Middle frontal gyrus (tissue), 1 donor: ENCODE measurements at regions not wholly inside any gene's neighbourhood (a gene's known extent, or its start where the extent isn't known, plus 50 kb on each side); places are given as distances from the start of the nearest gene placed in this dataset.
"Not testable (repeated sequence)": the region's sequence is repeated elsewhere in the genome, so short reads cannot be mapped to it uniquely, and the experiment has no call there.

Experiments
- DNase-seq: peaks from one replicate; pipeline ENCODE4 v3.0.0-alpha.2; 2015; ENCODE audit warnings: low spot score; ENCODE audit errors: extremely low spot score

GRCh38 chr3:191518861-191519260 is 57.9 kb downstream of the PYDC2 start:
- no peak for DNase-seq

DNA sequence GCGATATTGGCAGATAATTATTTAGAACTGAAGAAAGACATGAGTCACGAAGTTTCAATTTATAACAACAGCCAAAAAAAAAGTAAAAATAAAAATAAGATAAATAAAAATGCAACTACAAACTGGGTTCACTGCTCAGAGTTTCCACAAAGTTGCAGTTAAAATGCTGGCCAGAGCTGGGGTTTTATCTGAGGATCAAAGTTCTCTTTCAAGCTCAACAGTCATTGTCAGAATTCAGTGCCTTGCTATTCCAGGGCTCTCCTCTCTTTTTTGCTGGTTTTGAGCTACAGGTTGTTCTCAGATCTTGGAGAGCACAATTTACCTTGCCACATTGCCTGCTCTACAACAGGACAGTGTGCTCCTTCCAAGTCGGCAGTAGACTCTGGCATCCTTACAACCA is 60.1 kb downstream of the PYDC2 start:
- DNase-seq = no peak

- no peak for DNase-seq
These were observed 62.2 kb downstream of the PYDC2 start for GRCh38 chr3:191523148-191523547.

DNA sequence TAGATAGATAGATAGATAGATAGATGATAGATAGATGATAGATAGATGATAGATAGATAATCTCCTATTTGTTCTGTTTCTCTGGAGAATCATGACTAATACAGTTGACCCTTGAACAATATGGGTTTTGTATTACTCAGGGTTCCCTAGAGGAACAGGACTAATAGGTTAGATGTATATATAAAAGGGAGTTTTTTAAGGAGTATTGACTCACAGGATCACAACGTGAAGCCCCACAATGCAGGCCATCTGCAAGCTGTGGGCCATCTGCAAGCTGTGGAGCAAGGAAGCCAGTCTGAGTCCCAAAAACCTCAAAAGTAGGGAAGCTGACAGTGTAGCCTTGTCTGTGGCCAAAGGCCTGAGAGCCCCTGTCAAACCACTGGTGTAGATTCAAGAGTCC is 67.6 kb downstream of the PYDC2 start:
- DNase-seq = no peak

DNA sequence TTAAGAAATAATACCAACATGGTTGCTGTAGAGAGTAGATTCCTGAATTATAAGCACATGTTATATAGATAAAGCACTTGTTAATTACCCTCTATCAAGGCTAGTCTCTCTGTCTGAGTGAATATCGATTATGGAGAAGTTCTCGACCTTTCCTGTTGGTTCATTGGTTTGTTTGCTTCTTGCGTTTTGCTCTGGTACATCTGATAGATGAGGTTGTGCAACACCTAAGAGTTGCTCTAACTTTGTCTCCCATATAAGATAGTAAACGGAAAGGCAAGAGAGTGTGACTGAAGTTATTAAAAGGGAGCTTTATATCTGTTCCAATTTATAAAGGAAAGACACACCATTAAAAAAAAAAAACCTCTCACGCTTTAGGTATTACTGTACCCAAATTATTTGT is 69.0 kb downstream of the PYDC2 start:
- no peak for DNase-seq

GRCh38 chr3:191531434-191531972 is 70.5 kb downstream of the PYDC2 start:
- DNase-seq = no peak

DNA sequence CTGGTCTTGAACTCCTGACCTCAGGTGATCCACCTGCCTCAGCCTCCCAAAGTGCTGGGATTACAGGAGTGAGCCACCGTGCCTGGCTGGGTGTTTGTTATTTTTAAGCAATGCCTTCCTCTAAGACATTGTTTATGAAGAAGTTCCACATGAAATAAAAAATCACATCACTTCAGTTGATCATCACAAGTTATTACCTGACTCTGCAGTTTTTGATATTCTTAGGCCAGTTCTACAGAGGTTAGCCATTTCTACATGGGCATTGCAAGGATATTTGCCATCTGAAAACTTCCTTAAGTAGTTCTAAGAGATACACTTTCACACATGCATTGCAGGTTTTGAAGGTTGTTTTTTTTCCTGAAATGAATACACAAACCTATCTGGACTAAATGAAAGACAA is 82.1 kb downstream of the PYDC2 start:
- no peak for DNase-seq

- DNase-seq = no peak
These were observed 82.9 kb downstream of the PYDC2 start for GRCh38 chr3:191543897-191544296.

GRCh38 chr3:191549357-191549756 is 88.4 kb downstream of the PYDC2 start:
- no peak for DNase-seq

DNA sequence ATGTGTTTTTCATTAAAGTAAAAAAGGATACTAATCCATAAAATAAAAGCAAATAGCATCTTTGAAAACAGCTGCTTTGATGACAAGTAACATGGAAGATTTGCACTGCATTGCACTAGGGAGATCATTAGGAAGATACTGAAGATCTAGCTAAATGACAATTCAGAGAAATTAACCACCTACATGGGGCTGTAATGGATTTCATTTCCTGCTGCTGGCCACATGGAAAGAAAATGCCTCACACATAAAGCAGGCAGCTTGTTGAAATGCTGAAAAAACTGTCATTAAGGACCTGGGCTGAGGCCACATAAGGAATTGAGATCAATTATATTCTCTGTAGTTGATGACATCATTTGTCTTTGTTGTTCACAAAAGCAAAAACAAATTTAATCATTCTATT is 94.1 kb downstream of the PYDC2 start:
- DNase-seq = no peak

GRCh38 chr3:191557322-191557721 is 96.4 kb downstream of the PYDC2 start:
- no peak for DNase-seq

- DNase-seq = no peak
These were observed 102.8 kb downstream of the PYDC2 start for GRCh38 chr3:191563722-191564121.

DNA sequence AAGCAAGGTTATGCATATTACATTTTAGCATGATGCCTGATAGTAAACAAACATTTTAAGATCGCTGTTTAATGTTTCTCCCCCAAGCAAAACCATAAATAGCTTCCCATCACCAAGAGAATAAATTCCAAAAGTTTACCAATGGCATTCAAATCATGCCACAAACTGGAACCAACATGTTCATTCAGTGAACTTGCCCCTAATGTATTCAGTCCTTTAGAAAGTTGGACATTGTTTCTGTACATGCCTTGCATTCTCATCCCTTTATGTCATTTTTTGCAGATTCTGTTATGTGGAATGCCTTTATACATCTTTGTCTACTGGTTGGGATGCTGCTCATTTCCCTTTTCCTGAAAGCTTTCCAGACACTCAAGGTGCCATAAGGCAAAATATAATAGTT is 105.5 kb downstream of the PYDC2 start:
- DNase-seq = no peak

GRCh38 chr3:191568206-191568605 is 107.2 kb downstream of the PYDC2 start:
- DNase-seq = no peak

GRCh38 chr3:191592105-191592504 is 131.1 kb downstream of the PYDC2 start:
- DNase-seq = no peak

GRCh38 chr3:191593486-191593885 is 132.5 kb downstream of the PYDC2 start:
- no peak for DNase-seq

- DNase-seq = not testable (repeated sequence)
These were observed 154.5 kb downstream of the PYDC2 start for GRCh38 chr3:191615511-191615910.

- DNase-seq = no peak
These were observed 163.3 kb downstream of the PYDC2 start for GRCh38 chr3:191624299-191624698.

DNA sequence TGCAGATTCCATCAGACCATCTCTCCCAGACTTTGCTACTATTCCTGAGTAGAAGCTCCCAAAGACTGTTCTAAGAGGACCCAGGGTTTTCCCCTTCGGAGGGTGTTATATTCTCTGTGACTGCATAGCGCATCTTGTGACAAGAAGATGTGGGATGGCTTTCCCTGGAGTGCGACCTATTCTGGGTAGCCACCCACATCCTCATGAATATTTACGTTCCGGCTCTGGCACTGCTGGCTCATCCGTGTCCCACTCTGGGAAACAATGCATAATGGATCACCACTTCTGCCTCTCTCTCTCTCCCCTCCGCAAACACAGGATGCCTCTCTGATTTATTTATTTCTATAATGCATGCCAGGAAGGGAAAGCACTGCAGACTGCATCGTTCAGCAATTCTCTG is 166.1 kb downstream of the PYDC2 start:
- DNase-seq = peak; percentile 46

DNA sequence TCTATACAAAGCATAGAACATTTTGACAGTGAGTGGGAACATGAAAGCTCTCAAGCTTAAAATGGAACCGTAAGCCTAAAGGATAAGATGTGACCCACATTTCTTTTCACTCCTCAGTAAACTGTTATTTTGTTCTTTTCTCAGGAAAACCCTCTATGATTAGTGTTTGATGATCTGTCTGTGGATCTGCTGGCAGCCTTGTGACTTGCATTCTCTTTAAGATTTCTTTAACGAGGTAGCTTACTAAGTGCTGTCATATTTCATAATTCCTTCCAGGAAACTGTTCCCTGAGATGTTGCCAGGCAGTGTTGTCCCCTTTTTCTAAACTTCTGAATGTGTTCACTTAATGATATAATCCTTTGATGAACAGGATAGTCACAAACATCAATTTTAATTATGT is 167.6 kb downstream of the PYDC2 start:
- no peak for DNase-seq

DNA sequence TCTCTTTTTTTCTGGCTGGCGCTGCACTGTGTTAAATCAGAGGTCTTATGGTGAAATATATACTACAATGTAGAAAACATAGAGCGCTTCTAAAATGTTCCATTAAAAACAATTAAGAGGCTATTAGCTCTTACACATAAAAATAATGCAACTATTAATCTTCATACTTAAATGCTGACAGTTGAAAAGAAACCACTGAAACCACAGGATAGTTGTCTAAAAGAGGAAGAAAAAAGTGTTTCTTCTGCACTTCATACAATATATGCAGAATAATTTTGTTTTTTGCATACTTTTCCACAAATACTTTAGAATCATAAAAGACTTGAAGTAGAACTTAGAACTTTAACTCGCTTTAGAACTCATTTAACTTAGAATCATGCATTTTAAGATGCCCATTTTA is 170.5 kb downstream of the PYDC2 start:
- DNase-seq = no peak

- DNase-seq = no peak
These were observed 173.9 kb downstream of the PYDC2 start for GRCh38 chr3:191634902-191635301.

DNA sequence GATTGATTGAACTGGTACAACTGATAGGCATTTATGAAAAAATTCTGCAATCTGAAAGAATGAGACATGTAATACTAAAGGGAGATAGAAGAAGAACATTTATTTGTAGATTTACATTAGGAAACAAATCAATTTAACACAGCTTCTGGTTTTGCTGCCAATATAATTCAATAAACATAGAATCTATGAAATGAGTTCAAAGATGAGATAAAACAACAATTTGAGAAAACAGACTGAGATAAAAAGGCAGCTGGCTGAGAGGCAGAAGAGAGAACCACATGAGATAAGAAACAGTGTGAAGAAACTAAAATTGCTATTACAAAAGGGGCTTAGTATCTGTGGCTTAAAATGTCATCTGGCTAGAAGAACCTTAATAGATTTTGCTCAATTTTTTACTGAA is 176.6 kb downstream of the PYDC2 start:
- DNase-seq = no peak

- DNase-seq = no peak
These were observed 180.8 kb downstream of the PYDC2 start for GRCh38 chr3:191641789-191642188.
